C1 segment of cervical spinal cord (tissue), 14 donors: ENCODE measurements at regions not wholly inside any gene's neighbourhood (a gene's known extent, or its start where the extent isn't known, plus 50 kb on each side); places are given as distances from the start of the nearest gene placed in this dataset.
"Not testable (repeated sequence)": the region's sequence is repeated elsewhere in the genome, so short reads cannot be mapped to it uniquely, and the experiment has no call there.

Experiments
- DNase-seq, 14 donors: peaks; one replicate each; lab custom pipeline; 2025; lab: John Stamatoyannopoulos, UW

GRCh38 chr5:105054406-105054805 lies 1491.8 kb upstream of the NUDT12 start:
- no peak for DNase-seq

GRCh38 chr5:105042623-105043022 lies 1480.0 kb upstream of the NUDT12 start:
- DNase-seq, result no peak

DNA sequence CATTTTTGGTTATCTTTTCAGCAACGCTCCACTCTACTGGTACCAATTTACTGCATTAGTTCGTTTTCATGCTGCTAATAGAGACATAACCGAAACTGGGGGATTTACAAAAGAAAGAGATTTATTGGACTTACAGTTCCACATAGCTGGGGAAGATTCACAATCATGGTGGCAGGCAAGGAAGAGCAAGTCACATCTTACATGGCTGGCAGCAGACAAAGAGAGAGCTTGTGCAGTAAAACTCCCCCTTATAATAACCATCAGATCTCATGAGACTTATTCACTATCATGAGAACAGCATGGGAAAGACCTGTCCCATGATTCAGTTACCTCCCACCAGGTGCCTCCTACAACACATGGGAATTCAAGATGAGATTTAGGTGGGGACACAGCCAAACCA lies 1474.2 kb upstream of the NUDT12 start:
- DNase-seq, result not testable (repeated sequence)

DNA sequence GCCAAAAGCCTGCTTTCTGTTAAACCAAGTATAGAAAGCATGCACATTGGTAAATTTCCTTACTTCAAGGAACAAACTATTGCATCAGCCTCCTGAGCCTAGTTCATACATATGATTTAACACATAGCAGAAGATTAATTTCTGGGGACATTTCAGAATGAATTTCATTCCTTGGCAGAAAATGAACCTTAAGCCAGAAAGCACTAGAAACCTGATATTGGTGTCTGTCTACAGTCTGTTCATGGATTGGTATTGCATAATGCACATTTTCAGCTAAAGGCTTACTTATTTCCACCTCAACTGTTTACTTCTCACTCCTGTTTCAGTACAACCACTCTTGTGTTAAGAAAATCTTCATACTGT lies 1471.8 kb upstream of the NUDT12 start:
- DNase-seq, result no peak

DNA sequence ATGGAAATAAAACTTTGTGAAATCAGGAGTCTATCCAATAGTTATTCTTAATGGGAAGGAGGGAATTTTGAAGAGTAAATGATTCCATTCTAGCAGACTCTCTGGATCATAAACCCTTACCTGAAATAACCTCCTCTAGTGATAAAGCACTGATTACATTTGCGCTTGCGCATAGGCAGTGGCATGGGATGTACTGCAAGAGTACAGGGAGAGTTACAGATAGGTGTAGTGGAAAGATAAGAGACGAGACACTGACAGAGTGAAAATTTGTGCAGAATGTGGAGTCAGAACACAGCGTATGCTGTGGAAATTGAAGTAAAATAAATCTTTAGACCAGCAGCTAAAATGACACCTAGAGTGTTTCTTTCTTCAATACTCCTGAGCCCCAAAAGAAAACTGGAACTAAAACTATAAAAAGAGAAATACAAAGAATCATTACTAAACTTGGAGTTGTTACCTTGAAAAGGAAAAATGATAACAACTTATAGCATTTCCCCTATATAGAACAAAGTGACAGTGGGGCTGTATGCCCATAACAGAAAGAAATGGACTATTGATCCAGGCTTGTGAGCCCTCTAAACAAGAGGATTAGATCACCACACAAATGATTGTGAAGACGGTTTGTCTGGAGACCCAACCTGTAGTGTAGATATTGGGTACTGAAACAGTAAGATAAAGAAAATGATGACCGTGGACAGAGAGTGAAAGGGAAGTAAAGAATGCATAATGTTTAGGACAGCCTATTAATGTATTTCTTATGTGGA lies 1471.2 kb upstream of the NUDT12 start:
- no peak for DNase-seq

- DNase-seq, result no peak
Measured at GRCh38 chr5:105032917-105033316, 1470.3 kb upstream of the NUDT12 start.

DNA sequence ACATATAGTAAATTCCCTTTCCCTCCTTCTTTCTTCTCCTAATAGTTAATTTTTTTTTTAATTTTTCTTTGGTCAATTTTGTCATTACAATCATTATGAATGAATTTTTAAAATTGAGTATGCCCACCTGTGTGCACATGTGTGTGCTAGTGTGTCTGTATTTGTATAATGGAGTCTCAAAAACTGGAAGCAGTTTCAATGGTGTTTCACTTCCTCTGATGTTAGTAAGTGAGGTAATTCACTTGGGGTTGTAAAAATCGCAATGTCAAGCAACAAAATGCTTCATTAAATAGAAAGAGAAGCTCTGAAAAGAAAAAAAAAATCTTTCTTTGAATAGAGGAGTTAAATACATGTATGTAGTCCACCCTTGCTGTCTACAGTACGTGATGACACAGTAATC lies 1467.6 kb upstream of the NUDT12 start:
- no peak for DNase-seq

DNA sequence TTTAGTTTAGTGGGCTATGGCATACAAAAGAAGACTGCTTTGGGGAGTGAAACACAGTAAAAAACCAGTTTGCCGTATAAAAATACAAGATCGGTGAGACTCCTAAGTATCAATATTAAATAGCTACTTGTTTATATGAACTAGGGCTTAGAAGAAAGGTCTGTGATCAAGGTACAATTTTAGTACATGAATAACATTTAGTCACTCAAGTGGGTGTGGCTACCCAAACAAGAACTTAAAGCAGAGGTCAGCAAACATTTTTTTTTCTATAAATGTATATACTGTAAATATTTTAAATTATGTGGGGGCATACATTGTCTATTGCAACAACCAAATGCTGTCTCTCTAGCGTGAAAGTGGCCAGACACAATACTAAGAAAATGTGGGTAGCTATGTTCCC lies 1452.5 kb upstream of the NUDT12 start:
- no peak for DNase-seq

- no peak for DNase-seq
Measured at GRCh38 chr5:104998572-104998971, 1436.0 kb upstream of the NUDT12 start.

- DNase-seq, result no peak
Measured at GRCh38 chr5:104998169-104998568, 1435.6 kb upstream of the NUDT12 start.

DNA sequence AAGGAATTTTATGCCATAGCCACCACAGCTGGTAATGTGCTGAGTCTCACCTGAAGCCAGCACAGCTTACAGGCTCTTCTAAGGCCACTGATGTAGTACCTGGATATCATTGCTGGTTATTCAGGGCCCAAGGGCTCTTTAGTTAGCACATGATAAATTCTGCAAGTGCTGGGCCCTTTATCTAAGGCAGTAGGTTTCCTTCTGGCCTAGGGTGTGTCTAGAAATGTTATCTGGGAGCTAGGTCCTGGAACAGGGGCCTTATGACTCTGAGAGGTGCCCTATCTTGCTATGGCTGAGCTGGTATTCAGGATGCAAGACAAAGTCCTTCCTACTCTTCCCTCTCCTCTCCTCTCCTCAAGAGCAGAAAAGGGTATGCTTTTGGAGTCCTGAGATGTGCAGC lies 1424.5 kb upstream of the NUDT12 start:
- no peak for DNase-seq

- DNase-seq, result no peak
Measured at GRCh38 chr5:104977529-104977928, 1414.9 kb upstream of the NUDT12 start.

DNA sequence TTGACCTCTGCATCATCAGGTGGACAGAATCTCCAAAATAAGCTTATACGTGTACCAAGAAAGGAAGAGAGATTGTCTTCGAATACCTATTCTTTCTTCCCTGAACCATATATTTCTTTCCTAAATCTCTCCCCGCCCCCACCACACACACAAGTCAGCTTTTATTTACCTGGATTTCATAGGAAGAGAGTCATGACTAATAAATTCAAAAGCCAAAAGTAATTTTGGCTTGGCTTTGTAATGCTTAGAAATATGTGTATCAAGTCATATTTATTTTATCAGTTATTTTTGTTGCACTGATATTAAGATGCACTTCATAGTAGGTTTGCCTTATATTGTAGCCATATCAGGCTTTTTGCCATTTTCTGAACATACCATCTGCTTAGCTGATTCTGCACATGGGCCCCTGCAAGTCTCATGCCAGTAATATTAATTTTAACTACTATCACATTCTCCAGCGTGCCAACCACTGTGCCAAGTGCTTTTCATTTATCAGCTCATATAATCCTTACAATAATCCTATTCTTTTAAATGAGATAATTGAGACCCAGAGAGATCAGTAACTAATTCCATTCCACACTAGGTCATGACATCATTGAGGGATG lies 1405.3 kb upstream of the NUDT12 start:
- DNase-seq, result no peak

- no peak for DNase-seq
Measured at GRCh38 chr5:104965006-104965405, 1402.4 kb upstream of the NUDT12 start.

DNA sequence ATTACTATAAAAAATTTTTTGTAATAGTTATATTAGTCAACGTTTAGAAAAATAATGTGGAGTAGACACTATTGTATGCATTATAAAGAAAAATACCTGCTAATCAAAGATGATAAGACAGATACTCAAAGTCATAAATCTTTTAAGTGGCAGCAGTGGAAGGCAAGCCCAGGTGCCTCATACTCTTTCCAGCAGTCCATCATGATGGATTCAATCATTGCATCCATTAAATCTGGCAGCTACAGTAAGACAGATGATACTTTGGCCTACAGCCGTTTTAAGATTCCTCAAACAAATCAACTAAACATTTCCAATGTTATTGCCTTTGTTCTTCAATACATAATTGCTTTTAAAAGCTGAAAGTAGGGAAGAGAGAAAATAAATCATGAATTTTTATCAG lies 1392.9 kb upstream of the NUDT12 start:
- no peak for DNase-seq

DNA sequence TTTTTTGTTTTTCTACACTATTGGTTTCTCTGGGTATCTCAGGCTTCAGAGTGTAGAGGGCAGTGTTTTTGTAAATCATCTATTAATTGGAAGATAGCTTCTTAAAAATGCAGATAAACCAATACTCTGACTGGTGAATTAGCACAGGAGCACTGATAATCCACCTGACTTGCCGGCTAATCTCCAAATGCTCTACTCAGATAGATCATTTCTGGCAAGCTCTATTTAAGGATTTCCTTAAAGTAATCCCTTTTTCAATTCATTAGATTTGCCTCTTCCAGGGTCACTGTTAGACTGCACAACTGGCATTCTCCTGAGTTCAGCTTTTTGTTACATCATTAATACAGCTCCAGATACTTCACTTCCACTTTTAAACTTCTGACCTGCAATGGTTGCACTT lies 1390.3 kb upstream of the NUDT12 start:
- no peak for DNase-seq

GRCh38 chr5:104951829-104952228 lies 1389.2 kb upstream of the NUDT12 start:
- no peak for DNase-seq

DNA sequence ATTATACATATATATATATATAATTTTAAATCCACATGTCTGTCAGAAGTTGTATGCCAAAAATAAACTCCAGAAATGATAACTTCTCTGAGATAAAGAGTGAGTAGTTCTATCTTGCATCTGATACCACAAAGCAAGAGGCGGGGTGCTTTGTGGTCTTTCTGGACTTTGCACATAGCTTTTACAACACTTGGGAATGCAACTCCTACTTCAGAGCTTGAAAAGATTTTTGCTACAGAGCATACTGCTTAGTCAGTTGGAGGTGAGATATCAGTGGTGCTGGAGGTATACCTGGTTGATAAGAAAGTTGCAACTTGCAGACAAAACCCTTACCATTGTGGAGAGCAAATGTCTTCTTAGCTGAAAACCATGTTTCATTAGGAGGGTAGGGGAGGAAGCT lies 1384.5 kb upstream of the NUDT12 start:
- DNase-seq, result no peak

GRCh38 chr5:104942735-104943134 lies 1380.1 kb upstream of the NUDT12 start:
- DNase-seq, result no peak

- no peak for DNase-seq
Measured at GRCh38 chr5:104941030-104941645, 1378.5 kb upstream of the NUDT12 start.

- no peak for DNase-seq
Measured at GRCh38 chr5:104937598-104937997, 1375.0 kb upstream of the NUDT12 start.

- DNase-seq, result no peak
Measured at GRCh38 chr5:104932431-104932830, 1369.8 kb upstream of the NUDT12 start.

DNA sequence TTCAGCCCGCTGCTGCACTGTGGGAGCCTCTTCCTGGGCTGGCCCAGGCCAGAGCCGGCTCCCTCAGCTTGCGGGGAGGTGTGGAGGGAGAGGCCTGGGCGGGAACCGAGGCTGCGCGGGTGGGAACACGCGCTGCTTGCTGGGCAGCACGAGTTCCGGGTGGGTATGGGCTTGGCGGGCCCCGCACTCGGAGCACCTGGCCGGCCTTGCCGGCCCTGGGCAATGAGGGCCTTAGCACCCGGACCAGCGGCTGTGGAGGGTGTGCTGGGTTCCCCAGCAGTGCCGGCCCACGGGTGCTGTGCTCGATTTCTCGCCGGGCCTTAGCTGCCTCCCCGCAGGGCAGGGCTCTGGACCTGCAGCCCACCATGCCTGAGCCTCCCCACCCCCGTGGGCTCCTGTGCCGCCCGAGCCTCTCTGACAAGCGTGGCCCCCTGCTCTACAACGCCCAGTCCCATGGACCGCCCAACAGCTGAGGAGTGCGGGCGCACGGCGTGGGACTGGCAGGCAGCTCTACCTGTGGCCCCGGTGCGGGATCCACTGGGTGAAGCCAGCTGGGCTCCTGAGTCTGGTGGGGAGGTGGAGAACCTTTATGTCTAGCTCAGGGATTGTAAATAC lies 1366.4 kb upstream of the NUDT12 start:
- DNase-seq, result no peak
